Neural progenitor cell (in vitro differentiated cells): ENCODE measurements at regions not wholly inside any gene's neighbourhood (a gene's known extent, or its start where the extent isn't known, plus 50 kb on each side); places are given as distances from the start of the nearest gene placed in this dataset.

Experiments
- DNase-seq: peaks from one replicate; pipeline ENCODE4 v3.0.0-alpha.2; 2016; ENCODE audit warnings: low spot score
- H2AFZ ChIP-seq: fragments of 200-600 bp; sonication (generic); replicated peaks from 2 replicates; pipeline ENCODE4 v1.6.1; 2016; ENCODE audit warnings: antibody characterized with exemption
- H3F3A ChIP-seq: fragments of 200-600 bp; sonication (generic); 2 replicates; pipeline ENCODE4 v1.6.1; 2016; ENCODE audit warnings: antibody characterized with exemption, low read depth
- H3K27ac ChIP-seq: fragments of 200-600 bp; sonication (generic); 2 replicates; pipeline ENCODE4 v1.5.1; 2016; ENCODE audit warnings: mild to moderate bottlenecking
- H3K27me3 ChIP-seq: fragments of 200-600 bp; sonication (generic); 2 replicates; pipeline ENCODE4 v1.6.1; 2016; ENCODE audit warnings: mild to moderate bottlenecking, moderate library complexity
- H3K36me3 ChIP-seq: fragments of 200-600 bp; sonication (generic); 2 replicates; pipeline ENCODE4 v1.5.1; 2016
- H3K4me1 ChIP-seq: fragments of 200-600 bp; sonication (generic); 2 replicates; pipeline ENCODE4 v1.6.1; 2016; ENCODE audit warnings: mixed run types
- H3K4me2 ChIP-seq: fragments of 200-600 bp; sonication (generic); 2 replicates; pipeline ENCODE4 v1.6.1; 2016
- H3K4me3 ChIP-seq: fragments of 200-600 bp; sonication (generic); 2 replicates; pipeline ENCODE4 v1.5.1; 2016
- H3K79me2 ChIP-seq: fragments of 200-600 bp; sonication (generic); 2 replicates; pipeline ENCODE4 v1.6.1; 2016; ENCODE audit warnings: low read depth
- H3K9ac ChIP-seq: fragments of 200-600 bp; sonication (generic); 2 replicates; pipeline ENCODE4 v1.6.1; 2016
- H3K9me3 ChIP-seq: fragments of 200-600 bp; sonication (generic); 2 replicates; pipeline ENCODE4 v1.5.1; 2016; ENCODE audit warnings: low read depth
- H4K20me1 ChIP-seq: fragments of 200-600 bp; sonication (generic); 2 replicates; pipeline ENCODE4 v1.6.1; 2016; ENCODE audit warnings: low read depth
- H3K27ac Mint-ChIP-seq: 3 replicates; pipeline ENCODE4 v1.8.0; 2021; ENCODE audit warnings: mixed read lengths
- H3K27me3 Mint-ChIP-seq: 2 replicates; pipeline ENCODE4 v1.8.0; 2022; ENCODE audit warnings: low read depth, mild to moderate bottlenecking, inconsistent platforms, moderate library complexity, mixed read lengths; ENCODE audit not compliant: insufficient read depth
- H3K36me3 Mint-ChIP-seq: 3 replicates; pipeline ENCODE4 v1.8.0; 2021; ENCODE audit warnings: mixed read lengths
- H3K4me1 Mint-ChIP-seq: 3 replicates; pipeline ENCODE4 v1.8.0; 2021; ENCODE audit warnings: mixed read lengths
- H3K4me3 Mint-ChIP-seq: 3 replicates; pipeline ENCODE4 v1.8.0; 2021; ENCODE audit warnings: mild to moderate bottlenecking, moderate library complexity, mixed read lengths
- H3K9me3 Mint-ChIP-seq: 3 replicates; pipeline ENCODE4 v1.8.0; 2020; ENCODE audit warnings: mixed read lengths
- CTCF ChIP-seq: fragments of 200-600 bp; sonication (generic); IDR thresholded peaks from 2 replicates; pipeline ENCODE4 v1.5.1; 2017; ENCODE audit warnings: antibody characterized with exemption, mild to moderate bottlenecking
- EZH2 ChIP-seq: fragments of 200-600 bp; sonication (generic); IDR thresholded peaks from 2 replicates; pipeline ENCODE4 v1.6.1; 2017; ENCODE audit warnings: antibody characterized with exemption, mild to moderate bottlenecking, moderate library complexity
- EZH2phosphoT487 ChIP-seq: fragments of 200-600 bp; sonication (generic); IDR thresholded peaks from 2 replicates; pipeline ENCODE4 v1.6.1; 2017; ENCODE audit warnings: antibody characterized with exemption

GRCh38 chr3:187929112-187929816 is 184.0 kb upstream of the BCL6 start:
- TF ChIP-seq EZH2phosphoT487, result no peak
- TF ChIP-seq EZH2, result no peak
- TF ChIP-seq CTCF, result no peak
- H3K27me3 ChIP-seq, result no peaks in the 10 kb centered on the region
- no peaks in the 10 kb centered on the region for H3K9me3 ChIP-seq
- H3K4me2 ChIP-seq, result no peak overlapping the region
- Mint-ChIP-seq H3K27ac (no peak overlapping the region), H3K36me3 (no peaks in the 10 kb centered on the region), H3K9me3 (peaks cover 4% of the 10 kb centered on the region), H3K4me3 (no peak overlapping the region), H3K27me3 (peaks cover 4% of the 10 kb centered on the region), H3K4me1 (no peaks in the 10 kb centered on the region)
- H3K9ac ChIP-seq, result no peak overlapping the region
- no peak overlapping the region for H3K27ac ChIP-seq
- H3F3A ChIP-seq, result no peaks in the 10 kb centered on the region
- H2AFZ ChIP-seq, result no peak overlapping the region
- no peak for DNase-seq
- peaks cover 6% of the 10 kb centered on the region for H3K36me3 ChIP-seq
- no peaks in the 10 kb centered on the region for H4K20me1 ChIP-seq
- no peak overlapping the region for H3K4me3 ChIP-seq
- H3K4me1 ChIP-seq, result no peaks in the 10 kb centered on the region
- H3K79me2 ChIP-seq, result no peaks in the 10 kb centered on the region

GRCh38 chr3:187930021-187930420 is 184.8 kb upstream of the BCL6 start:
- H3K4me3 Mint-ChIP-seq, result no peak overlapping the region
- no peaks in the 10 kb centered on the region for H3K9me3 Mint-ChIP-seq
- Histone ChIP-seq H2AFZ (no peak overlapping the region), H3F3A (no peaks in the 10 kb centered on the region), H3K4me1 (no peaks in the 10 kb centered on the region), H4K20me1 (no peaks in the 10 kb centered on the region), H3K4me2 (no peak overlapping the region), H3K27me3 (no peaks in the 10 kb centered on the region), H3K27ac (no peak overlapping the region), H3K9ac (no peak overlapping the region), H3K79me2 (no peaks in the 10 kb centered on the region), H3K4me3 (no peak overlapping the region), H3K9me3 (no peaks in the 10 kb centered on the region), H3K36me3 (no peaks in the 10 kb centered on the region)
- no peak overlapping the region for H3K27ac Mint-ChIP-seq
- no peaks in the 10 kb centered on the region for H3K36me3 Mint-ChIP-seq
- DNase-seq, result no peak
- no peaks in the 10 kb centered on the region for H3K4me1 Mint-ChIP-seq
- TF ChIP-seq EZH2phosphoT487, result no peak
- no peak for TF ChIP-seq CTCF
- TF ChIP-seq EZH2, result no peak
- H3K27me3 Mint-ChIP-seq, result peaks cover 4% of the 10 kb centered on the region

- Mint-ChIP-seq H3K9me3 (no peaks in the 10 kb centered on the region), H3K4me3 (no peak overlapping the region), H3K36me3 (no peaks in the 10 kb centered on the region), H3K27ac (no peak overlapping the region), H3K27me3 (peaks cover 4% of the 10 kb centered on the region), H3K4me1 (no peaks in the 10 kb centered on the region)
- no peaks in the 10 kb centered on the region for H3K27me3 ChIP-seq
- no peaks in the 10 kb centered on the region for H3K4me1 ChIP-seq
- no peak overlapping the region for H3K4me2 ChIP-seq
- H3K9ac ChIP-seq, result no peak overlapping the region
- no peak overlapping the region for H3K27ac ChIP-seq
- TF ChIP-seq EZH2, result no peak
- TF ChIP-seq CTCF, result no peak
- TF ChIP-seq EZH2phosphoT487, result no peak
- no peaks in the 10 kb centered on the region for H3K9me3 ChIP-seq
- H3F3A ChIP-seq, result no peaks in the 10 kb centered on the region
- H4K20me1 ChIP-seq, result no peaks in the 10 kb centered on the region
- DNase-seq, result no peak
- H3K4me3 ChIP-seq, result no peak overlapping the region
- no peaks in the 10 kb centered on the region for H3K79me2 ChIP-seq
- no peak overlapping the region for H2AFZ ChIP-seq
- no peaks in the 10 kb centered on the region for H3K36me3 ChIP-seq
Measured at GRCh38 chr3:187931101-187931500, 185.8 kb upstream of the BCL6 start.
